ENCODE measurements at regions not wholly inside any gene's neighbourhood (a gene's known extent, or its start where the extent isn't known, plus 50 kb on each side); places are given as distances from the start of the nearest gene placed in this dataset.

DNA sequence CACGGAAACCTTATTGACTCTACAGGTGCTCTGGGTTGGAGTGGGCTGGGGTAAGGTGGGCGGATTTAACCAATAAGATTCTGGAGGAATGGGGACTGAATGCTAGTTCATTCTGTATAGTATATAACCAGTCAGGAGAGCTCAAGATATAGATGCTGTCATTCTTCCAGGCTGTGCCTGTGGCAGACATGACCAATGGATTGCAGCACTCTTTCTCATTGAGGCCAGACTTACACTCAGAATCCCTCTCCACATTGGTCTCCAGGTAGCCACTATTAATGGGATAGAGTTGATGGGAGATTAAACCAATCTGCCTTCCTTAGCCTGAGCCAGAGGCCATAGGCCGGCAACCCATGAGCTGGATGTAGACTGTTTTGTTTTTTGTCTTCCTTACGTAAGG, 82.8 kb upstream of the MEF2A start:
- no peak for TF ChIP-seq POLR2A (IDR thresholded peaks at IDR 0.05; ENCODE audit: low read depth, low read length)
- TF ChIP-seq SPI1 (IDR thresholded peaks at IDR 0.05; ENCODE audit: low read depth, low read length): no peak
- no peak for TF ChIP-seq TAF1 (IDR thresholded peaks at IDR 0.05; ENCODE audit: low read depth, low read length)
